Activated CD8-positive, alpha-beta T cell treated with anti-CD3 and anti-CD28 coated beads for 36 hours (primary cell): ENCODE measurements at regions not wholly inside any gene's neighbourhood (a gene's known extent, or its start where the extent isn't known, plus 50 kb on each side); places are given as distances from the start of the nearest gene placed in this dataset.
"Not testable (repeated sequence)": the region's sequence is repeated elsewhere in the genome, so short reads cannot be mapped to it uniquely, and the experiment has no call there.

ENCODE experiments used
- ATAC-seq: fragments of 200-7000 bp; cut with Tn5 transposase; one replicate; pipeline ENCODE4 v1.10.0; 2021; ENCODE audit warnings: mild to moderate bottlenecking, moderate library complexity
- CTCF ChIA-PET: fragments of 350-600 bp; sonication (Branson Sonifier 250); formaldehyde crosslinking; loops from one replicate; lab custom pipeline; 2021; ENCODE audit warnings: antibody characterized with exemption; lab: Charles Lee
- POLR2A ChIA-PET: fragments of 350-600 bp; sonication (Branson Sonifier 250); formaldehyde crosslinking; loops from one replicate; lab custom pipeline; 2021; ENCODE audit warnings: antibody characterized with exemption; lab: Charles Lee
- DNase-seq: peaks from one replicate; pipeline ENCODE4 v3.0.0-alpha.2; 2020
- H3K27ac Mint-ChIP-seq: one replicate; pipeline ENCODE4 v1.8.0; 2021; ENCODE audit warnings: mild to moderate bottlenecking, mixed read lengths
- H3K27me3 Mint-ChIP-seq: one replicate; pipeline ENCODE4 v1.8.0; 2021; ENCODE audit warnings: mixed read lengths
- H3K36me3 Mint-ChIP-seq: one replicate; pipeline ENCODE4 v1.8.0; 2021; ENCODE audit warnings: low read depth, mixed read lengths
- H3K4me1 Mint-ChIP-seq: one replicate; pipeline ENCODE4 v1.8.0; 2021; ENCODE audit warnings: low read depth, mixed read lengths
- H3K4me3 Mint-ChIP-seq: one replicate; pipeline ENCODE4 v1.8.0; 2021; ENCODE audit warnings: mild to moderate bottlenecking, moderate library complexity, mixed read lengths
- H3K9me3 Mint-ChIP-seq: one replicate; pipeline ENCODE4 v1.8.0; 2021; ENCODE audit warnings: mixed read lengths
- CTCF ChIP-seq: fragments of 200-600 bp; IDR thresholded peaks from one replicate; pipeline ENCODE4 v1.8.0; 2022; ENCODE audit warnings: antibody characterized with exemption, mild to moderate bottlenecking
- intact Hi-C: fragments of 100-400 bp; cut with micrococcal nuclease; formaldehyde crosslinking; loops from one replicate; pipeline ENCODE4 v1.10.0; 2022

- no peak for DNase-seq
- Mint-ChIP-seq H3K4me3 (no peak overlapping the region), H3K4me1 (peaks cover 5% of the 10 kb centered on the region), H3K27ac (no peak overlapping the region), H3K36me3 (no peaks in the 10 kb centered on the region), H3K27me3 (no peaks in the 10 kb centered on the region), H3K9me3 (no peaks in the 10 kb centered on the region)
- ChIA-PET CTCF (interaction anchor here (1.2 kb wide), 1 partner anchor 21 kb away, joined by 4 read pairs; no protein-coding TSS in a partner anchor), POLR2A (no interaction called here)
- TF ChIP-seq CTCF = no peak
- intact Hi-C loops = no loop called here
- no peak for ATAC-seq
Measured at GRCh38 chr4:82247171-82247570, 126.6 kb downstream of the HNRNPD start.

- H3K4me1 Mint-ChIP-seq = no peaks in the 10 kb centered on the region
- CTCF ChIA-PET = no interaction called here
- intact Hi-C loops = no loop called here
- no peak overlapping the region for H3K4me3 Mint-ChIP-seq
- no peak for TF ChIP-seq CTCF
- POLR2A ChIA-PET = no interaction called here
- H3K27ac Mint-ChIP-seq = no peak overlapping the region
- ATAC-seq = no peak
- DNase-seq = no peak
- peaks cover 4% of the 10 kb centered on the region for H3K9me3 Mint-ChIP-seq
- H3K27me3 Mint-ChIP-seq = peaks cover 2% of the 10 kb centered on the region
- no peaks in the 10 kb centered on the region for H3K36me3 Mint-ChIP-seq
Measured at GRCh38 chr4:82241534-82241933, 132.3 kb downstream of the HNRNPD start.

- H3K9me3 Mint-ChIP-seq = peaks cover 4% of the 10 kb centered on the region
- no peak for TF ChIP-seq CTCF
- no peak overlapping the region for H3K4me3 Mint-ChIP-seq
- peaks cover 2% of the 10 kb centered on the region for H3K27me3 Mint-ChIP-seq
- H3K27ac Mint-ChIP-seq = no peak overlapping the region
- ChIA-PET CTCF (interaction anchor here (0.6 kb wide), 1 partner anchor 1436 kb away, joined by 3 read pairs; no protein-coding TSS in a partner anchor), POLR2A (no interaction called here)
- no peak for DNase-seq
- no peaks in the 10 kb centered on the region for H3K36me3 Mint-ChIP-seq
- ATAC-seq = no peak
- intact Hi-C loops = no loop called here
- H3K4me1 Mint-ChIP-seq = no peaks in the 10 kb centered on the region
Measured at GRCh38 chr4:82240410-82240809, 133.4 kb downstream of the HNRNPD start.

GRCh38 chr4:82237142-82237541, 136.6 kb downstream of the HNRNPD start:
- H3K27ac Mint-ChIP-seq, intact Hi-C loops, DNase-seq, H3K27me3 Mint-ChIP-seq, ATAC-seq, H3K4me3 Mint-ChIP-seq, CTCF ChIA-PET, H3K36me3 Mint-ChIP-seq, POLR2A ChIA-PET, H3K4me1 Mint-ChIP-seq, H3K9me3 Mint-ChIP-seq: not testable (repeated sequence)

GRCh38 chr4:82235346-82235745, 138.4 kb downstream of the HNRNPD start:
- no peak overlapping the region for H3K4me3 Mint-ChIP-seq
- no peak for TF ChIP-seq CTCF
- CTCF ChIA-PET = no interaction called here
- POLR2A ChIA-PET = no interaction called here
- ATAC-seq (no peak), DNase-seq (no peak)
- intact Hi-C loops = no loop called here
- H3K4me1 Mint-ChIP-seq = peaks cover 3% of the 10 kb centered on the region
- no peaks in the 10 kb centered on the region for H3K36me3 Mint-ChIP-seq
- peaks cover 4% of the 10 kb centered on the region for H3K9me3 Mint-ChIP-seq
- no peak overlapping the region for H3K27ac Mint-ChIP-seq
- peaks cover 8% of the 10 kb centered on the region for H3K27me3 Mint-ChIP-seq

- intact Hi-C loops = no loop called here
- POLR2A ChIA-PET = no interaction called here
- H3K4me3 Mint-ChIP-seq = no peak overlapping the region
- peaks cover 4% of the 10 kb centered on the region for H3K9me3 Mint-ChIP-seq
- peaks cover 10% of the 10 kb centered on the region for H3K27me3 Mint-ChIP-seq
- H3K36me3 Mint-ChIP-seq = no peaks in the 10 kb centered on the region
- CTCF ChIA-PET = no interaction called here
- no peak for TF ChIP-seq CTCF
- H3K4me1 Mint-ChIP-seq = peaks cover 3% of the 10 kb centered on the region
- H3K27ac Mint-ChIP-seq = no peak overlapping the region
- no peak for DNase-seq
- peak; percentile 61 for ATAC-seq
Measured at GRCh38 chr4:82232891-82233290, 140.9 kb downstream of the HNRNPD start.
